NCI-H345 treated with DMSO at 0.1 percent for 48 hours (cell line): ENCODE measurements at regions not wholly inside any gene's neighbourhood (a gene's known extent, or its start where the extent isn't known, plus 50 kb on each side); places are given as distances from the start of the nearest gene placed in this dataset.

ENCODE experiments used
- DNase-seq: peaks from one replicate; lab custom pipeline; 2025; ENCODE audit not compliant: unreplicated experiment; lab: John Stamatoyannopoulos, UW

- no peak for DNase-seq
Measured at GRCh38 chr3:66740260-66740659, 239.4 kb upstream of the LRIG1 start.

- no peak for DNase-seq
Measured at GRCh38 chr3:66744521-66744920, 243.7 kb upstream of the LRIG1 start.

GRCh38 chr3:66744986-66745385 is 244.2 kb upstream of the LRIG1 start:
- no peak for DNase-seq

- no peak for DNase-seq
Measured at GRCh38 chr3:66747261-66747660, 246.4 kb upstream of the LRIG1 start.

- no peak for DNase-seq
Measured at GRCh38 chr3:66747696-66748095, 246.9 kb upstream of the LRIG1 start.

- DNase-seq: no peak
Measured at GRCh38 chr3:66748175-66748876, 247.5 kb upstream of the LRIG1 start.

GRCh38 chr3:66751842-66752241 is 246.3 kb upstream of the KBTBD8 start:
- DNase-seq: no peak

GRCh38 chr3:66753670-66754069 is 244.4 kb upstream of the KBTBD8 start:
- DNase-seq: no peak

- no peak for DNase-seq
Measured at GRCh38 chr3:66754613-66755012, 243.5 kb upstream of the KBTBD8 start.

GRCh38 chr3:66755924-66756323 is 242.2 kb upstream of the KBTBD8 start:
- DNase-seq: no peak

- no peak for DNase-seq
Measured at GRCh38 chr3:66756468-66757036, 241.6 kb upstream of the KBTBD8 start.

GRCh38 chr3:66761093-66761780 is 236.9 kb upstream of the KBTBD8 start:
- no peak for DNase-seq

- DNase-seq: no peak
Measured at GRCh38 chr3:66762916-66763693, 235.0 kb upstream of the KBTBD8 start.

GRCh38 chr3:66778107-66778506 is 220.0 kb upstream of the KBTBD8 start:
- DNase-seq: no peak

GRCh38 chr3:66778777-66779176 is 219.3 kb upstream of the KBTBD8 start:
- DNase-seq: no peak

- no peak for DNase-seq
Measured at GRCh38 chr3:66785191-66785909, 212.8 kb upstream of the KBTBD8 start.

- no peak for DNase-seq
Measured at GRCh38 chr3:66789580-66790237, 208.4 kb upstream of the KBTBD8 start.

- DNase-seq: no peak
Measured at GRCh38 chr3:66792086-66792485, 206.0 kb upstream of the KBTBD8 start.

- no peak for DNase-seq
Measured at GRCh38 chr3:66795365-66795764, 202.7 kb upstream of the KBTBD8 start.

- DNase-seq: no peak
Measured at GRCh38 chr3:66796343-66796742, 201.8 kb upstream of the KBTBD8 start.
